ENCODE measurements at regions not wholly inside any gene's neighbourhood (a gene's known extent, or its start where the extent isn't known, plus 50 kb on each side); places are given as distances from the start of the nearest gene placed in this dataset.

DNA sequence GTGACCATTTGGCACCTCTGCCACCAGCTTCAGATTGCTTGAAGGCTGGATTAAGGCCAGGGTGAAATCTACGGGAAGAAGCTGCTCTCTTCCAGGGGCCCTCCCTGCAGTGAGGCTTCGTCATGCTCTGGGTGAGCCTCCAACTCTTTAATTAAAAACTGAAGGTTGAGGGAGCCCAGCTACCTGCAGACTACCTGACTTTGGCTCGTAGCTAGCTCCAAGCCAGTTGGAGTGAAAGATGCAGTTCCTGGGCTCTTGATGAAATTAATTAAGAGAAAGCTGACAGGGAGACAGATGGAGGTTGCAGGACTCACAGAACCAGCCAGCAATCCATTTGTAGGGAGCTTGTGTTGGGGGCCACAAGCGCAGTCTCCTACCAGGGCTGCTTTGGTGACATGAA is 168.5 kb upstream of the SFSWAP start:
- TF ChIP-seq POLR2A (IDR thresholded peaks at IDR 0.05): no peak
- TF ChIP-seq, protein P1, sequence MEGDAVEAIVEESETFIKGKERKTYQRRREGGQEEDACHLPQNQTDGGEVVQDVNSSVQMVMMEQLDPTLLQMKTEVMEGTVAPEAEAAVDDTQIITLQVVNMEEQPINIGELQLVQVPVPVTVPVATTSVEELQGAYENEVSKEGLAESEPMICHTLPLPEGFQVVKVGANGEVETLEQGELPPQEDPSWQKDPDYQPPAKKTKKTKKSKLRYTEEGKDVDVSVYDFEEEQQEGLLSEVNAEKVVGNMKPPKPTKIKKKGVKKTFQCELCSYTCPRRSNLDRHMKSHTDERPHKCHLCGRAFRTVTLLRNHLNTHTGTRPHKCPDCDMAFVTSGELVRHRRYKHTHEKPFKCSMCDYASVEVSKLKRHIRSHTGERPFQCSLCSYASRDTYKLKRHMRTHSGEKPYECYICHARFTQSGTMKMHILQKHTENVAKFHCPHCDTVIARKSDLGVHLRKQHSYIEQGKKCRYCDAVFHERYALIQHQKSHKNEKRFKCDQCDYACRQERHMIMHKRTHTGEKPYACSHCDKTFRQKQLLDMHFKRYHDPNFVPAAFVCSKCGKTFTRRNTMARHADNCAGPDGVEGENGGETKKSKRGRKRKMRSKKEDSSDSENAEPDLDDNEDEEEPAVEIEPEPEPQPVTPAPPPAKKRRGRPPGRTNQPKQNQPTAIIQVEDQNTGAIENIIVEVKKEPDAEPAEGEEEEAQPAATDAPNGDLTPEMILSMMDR (IDR thresholded peaks at IDR 0.05): no peak
- Histone ChIP-seq H3K4me1 (no peaks in the 10 kb centered on the region), H3K27ac (no peak overlapping the region), H3K27me3 (no peaks in the 10 kb centered on the region), H3K9me3 (no peaks in the 10 kb centered on the region), H3K4me3 (no peak overlapping the region), H3K36me3 (replicated peaks in 1 of 2; ENCODE audit: insufficient read depth in 1 of 2, low read depth in 2 of 2) (no peaks in the 10 kb centered on the region)
- no peak for ATAC-seq
- intact Hi-C loops (cut with DNase I): no loop called here
- WGBS, 2 donors: 68 to 72% methylated on average over 4 of the region's 4 CpGs
- no peak for DNase-seq

DNA sequence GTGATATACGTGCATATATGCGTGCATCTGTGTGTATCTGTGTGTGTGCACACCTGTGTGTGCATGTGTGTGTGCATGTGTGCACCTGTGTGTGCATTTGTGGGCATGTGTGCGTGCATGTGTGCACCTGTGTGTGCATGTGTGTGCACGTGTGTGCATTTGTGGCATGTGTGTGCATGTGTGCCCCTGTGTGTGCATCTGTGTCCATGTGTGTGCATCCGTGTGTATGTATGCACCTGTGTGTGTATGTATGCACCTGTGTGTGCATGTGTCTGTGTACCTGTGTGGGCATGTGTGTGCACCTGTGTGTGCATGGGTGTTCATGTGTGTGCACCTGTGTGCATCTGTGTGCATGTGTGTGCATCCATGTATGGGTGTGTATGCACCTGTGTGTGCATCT is 167.8 kb upstream of the SFSWAP start:
- 67% methylated on average over 5 of the region's 5 CpGs; no CpG with 5 or more reads in 1 of the 2 donors for WGBS, 2 donors
- no peak for DNase-seq
- Histone ChIP-seq H3K27ac (no peak overlapping the region), H3K27me3 (no peaks in the 10 kb centered on the region), H3K4me1 (no peaks in the 10 kb centered on the region), H3K4me3 (no peak overlapping the region), H3K36me3 (replicated peaks in 1 of 2; ENCODE audit: insufficient read depth in 1 of 2, low read depth in 2 of 2) (no peaks in the 10 kb centered on the region), H3K9me3 (no peaks in the 10 kb centered on the region)
- intact Hi-C loops (cut with DNase I): no loop called here
- ATAC-seq: no peak
- no peak for TF ChIP-seq POLR2A (IDR thresholded peaks at IDR 0.05)
- TF ChIP-seq, protein P1 (IDR thresholded peaks at IDR 0.05): no peak

DNA sequence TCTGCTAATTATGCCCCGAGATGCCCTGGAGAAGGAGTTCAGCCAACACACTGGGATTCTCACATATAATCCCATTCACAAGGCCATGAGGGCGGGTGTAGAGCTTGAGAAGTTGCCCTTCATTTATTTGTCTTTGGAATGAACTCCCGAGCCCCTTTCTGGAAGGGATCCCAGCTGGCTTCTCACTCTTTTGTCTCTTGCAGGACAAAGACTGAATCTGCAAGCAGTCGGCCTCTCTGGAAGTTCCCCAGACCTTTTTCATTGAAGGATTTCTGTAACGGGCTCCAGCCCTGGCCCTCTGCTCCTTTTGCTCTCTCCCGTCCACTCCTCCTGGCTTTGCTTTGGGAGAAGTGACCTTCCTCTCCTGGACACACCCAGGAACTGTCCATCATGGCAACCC is 163.3 kb upstream of the SFSWAP start:
- Histone ChIP-seq H3K36me3 (replicated peaks in 1 of 2; ENCODE audit: insufficient read depth in 1 of 2, low read depth in 2 of 2) (no peaks in the 10 kb centered on the region), H3K4me1 (no peaks in the 10 kb centered on the region), H3K27ac (no peak overlapping the region), H3K27me3 (no peaks in the 10 kb centered on the region), H3K4me3 (no peak overlapping the region), H3K9me3 (no peaks in the 10 kb centered on the region)
- WGBS, 2 donors: 46 to 54% methylated on average over 6 of the region's 6 CpGs
- intact Hi-C loops (cut with DNase I): no loop called here
- TF ChIP-seq, protein P1 (IDR thresholded peaks at IDR 0.05): no peak
- TF ChIP-seq POLR2A (IDR thresholded peaks at IDR 0.05): no peak
- DNase-seq (no peak), ATAC-seq (no peak)

DNA sequence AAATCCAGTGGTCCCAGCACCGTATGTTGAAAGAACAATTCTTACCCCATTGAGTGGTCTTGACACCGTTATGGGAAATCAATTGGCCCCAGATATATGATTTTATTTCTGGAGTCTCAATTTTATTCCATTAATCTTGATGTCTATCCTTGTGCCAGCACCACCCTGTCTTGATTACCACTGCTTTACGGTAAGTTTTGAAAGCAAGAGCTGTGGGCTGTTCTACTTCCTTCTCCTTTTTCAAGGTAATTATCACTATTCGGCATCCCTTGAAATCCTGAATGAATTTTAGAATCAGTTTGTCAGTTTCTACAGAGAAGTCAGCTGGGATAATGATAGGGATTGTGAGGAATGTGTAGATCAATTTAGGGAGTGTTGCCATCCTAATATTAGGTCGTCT is 160.8 kb upstream of the SFSWAP start:
- Histone ChIP-seq H3K36me3 (replicated peaks in 1 of 2; ENCODE audit: insufficient read depth in 1 of 2, low read depth in 2 of 2) (no peaks in the 10 kb centered on the region), H3K27me3 (no peaks in the 10 kb centered on the region), H3K27ac (no peak overlapping the region), H3K4me3 (no peak overlapping the region), H3K9me3 (no peaks in the 10 kb centered on the region), H3K4me1 (no peaks in the 10 kb centered on the region)
- no peak for DNase-seq
- 59 to 69% methylated on average over 5 of the region's 5 CpGs for whole genome bisulfite sequencing, 2 donors
- no peak for ATAC-seq
- intact Hi-C loops (cut with DNase I): no loop called here
- TF ChIP-seq POLR2A (IDR thresholded peaks at IDR 0.05): no peak
- TF ChIP-seq, protein P1 (IDR thresholded peaks at IDR 0.05): no peak

DNA sequence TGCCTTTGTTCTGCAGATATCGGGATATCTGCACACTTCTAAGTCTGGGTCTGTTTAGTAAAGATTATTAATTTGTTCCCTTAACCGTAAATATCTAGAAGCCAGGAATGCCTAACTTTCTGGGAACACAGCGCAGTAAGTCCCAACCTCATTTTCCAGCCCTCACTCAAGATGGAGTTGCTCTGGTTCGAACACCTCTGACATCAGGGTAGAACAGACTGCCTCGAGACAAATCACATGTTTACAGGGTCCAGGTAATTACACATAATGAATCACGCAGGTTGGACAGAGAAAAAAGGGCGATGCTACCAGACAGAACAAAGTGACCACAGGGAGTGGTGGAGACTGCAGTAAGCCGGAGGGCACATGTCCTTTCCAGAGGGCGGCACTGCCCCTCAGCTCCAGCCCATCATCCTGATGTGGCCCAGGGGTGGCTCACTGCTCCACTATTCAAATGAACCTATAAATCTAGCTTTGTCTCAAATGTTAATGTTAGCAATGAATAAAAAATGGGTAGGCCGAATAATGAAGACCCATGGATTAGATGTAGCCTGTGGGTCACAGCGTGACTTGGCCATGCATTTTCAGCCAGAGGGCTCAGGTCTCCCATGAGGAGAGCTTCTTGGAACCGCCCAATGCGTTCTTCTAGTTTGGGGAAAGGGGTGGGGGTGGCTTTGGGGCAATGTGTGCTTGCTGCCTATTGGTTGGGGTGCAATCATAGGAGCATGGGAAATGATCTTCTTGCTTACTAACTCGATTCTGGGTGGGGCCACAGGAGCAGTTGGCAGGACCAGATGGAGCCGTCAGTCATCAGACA is 159.0 kb upstream of the SFSWAP start:
- Histone ChIP-seq H3K27me3 (no peaks in the 10 kb centered on the region), H3K4me3 (no peak overlapping the region), H3K36me3 (replicated peaks in 1 of 2; ENCODE audit: insufficient read depth in 1 of 2, low read depth in 2 of 2) (no peaks in the 10 kb centered on the region), H3K27ac (no peak overlapping the region), H3K4me1 (no peaks in the 10 kb centered on the region), H3K9me3 (no peaks in the 10 kb centered on the region)
- ATAC-seq: no peak
- DNase-seq: no peak
- TF ChIP-seq, protein P1 (IDR thresholded peaks at IDR 0.05): no peak
- no peak for TF ChIP-seq POLR2A (IDR thresholded peaks at IDR 0.05)
- intact Hi-C loops (cut with DNase I): no loop called here
- WGBS, 2 donors: 72 to 77% methylated on average over 15 of the region's 15 CpGs
